Esophagus muscularis mucosa (tissue), 4 donors: ENCODE measurements at regions not wholly inside any gene's neighbourhood (a gene's known extent, or its start where the extent isn't known, plus 50 kb on each side); places are given as distances from the start of the nearest gene placed in this dataset.

Source experiments
- EP300 ChIP-seq: sonication (generic); formaldehyde crosslinking; IDR thresholded peaks from one replicate; pipeline ENCODE4 v1.6.1; 2017; ENCODE audit warnings: antibody characterized with exemption
- POLR2AphosphoS5 ChIP-seq, 2 donors: sonication (generic); formaldehyde crosslinking; IDR thresholded peaks; one replicate each; pipeline ENCODE4 v1.6.1; 2017; ENCODE audit warnings: antibody characterized with exemption in 2 of 2
- TF ChIP-seq, protein P1 (sequence below), 3 experiments: fragments of 200-600 bp in 2 of 3; fragments of 450-650 bp in 1 of 3; sonication (generic) in 2 of 3; IDR thresholded peaks; one replicate each; pipeline ENCODE4 v1.5.1; 2017 to 2019; ENCODE audit warnings: antibody characterized with exemption in 3 of 3, mild to moderate bottlenecking in 2 of 3, moderate library complexity in 1 of 3

DNA sequence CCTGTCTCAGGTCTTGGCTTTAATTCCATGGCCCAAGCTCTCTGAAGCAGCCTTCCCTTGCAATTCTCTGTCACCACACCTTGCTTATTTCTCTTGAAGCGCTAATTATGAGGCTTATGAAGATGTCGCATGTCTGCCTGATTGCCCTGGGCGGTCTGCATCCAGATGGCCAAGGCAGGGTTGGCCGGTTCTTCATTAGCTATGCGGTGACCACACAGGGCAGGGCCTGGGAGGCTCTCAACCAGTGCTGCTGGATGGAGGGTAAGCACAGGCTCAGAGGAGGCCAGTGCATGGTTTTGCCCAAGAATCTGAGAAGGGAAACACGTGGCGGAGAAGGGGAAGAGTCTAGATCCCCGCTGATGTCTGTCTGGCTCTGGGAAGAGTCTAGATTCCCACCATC is 528.7 kb downstream of the CDH26 start:
- TF ChIP-seq POLR2AphosphoS5 (IDR thresholded peaks at IDR 0.05) = no peak
- TF ChIP-seq, protein P1, sequence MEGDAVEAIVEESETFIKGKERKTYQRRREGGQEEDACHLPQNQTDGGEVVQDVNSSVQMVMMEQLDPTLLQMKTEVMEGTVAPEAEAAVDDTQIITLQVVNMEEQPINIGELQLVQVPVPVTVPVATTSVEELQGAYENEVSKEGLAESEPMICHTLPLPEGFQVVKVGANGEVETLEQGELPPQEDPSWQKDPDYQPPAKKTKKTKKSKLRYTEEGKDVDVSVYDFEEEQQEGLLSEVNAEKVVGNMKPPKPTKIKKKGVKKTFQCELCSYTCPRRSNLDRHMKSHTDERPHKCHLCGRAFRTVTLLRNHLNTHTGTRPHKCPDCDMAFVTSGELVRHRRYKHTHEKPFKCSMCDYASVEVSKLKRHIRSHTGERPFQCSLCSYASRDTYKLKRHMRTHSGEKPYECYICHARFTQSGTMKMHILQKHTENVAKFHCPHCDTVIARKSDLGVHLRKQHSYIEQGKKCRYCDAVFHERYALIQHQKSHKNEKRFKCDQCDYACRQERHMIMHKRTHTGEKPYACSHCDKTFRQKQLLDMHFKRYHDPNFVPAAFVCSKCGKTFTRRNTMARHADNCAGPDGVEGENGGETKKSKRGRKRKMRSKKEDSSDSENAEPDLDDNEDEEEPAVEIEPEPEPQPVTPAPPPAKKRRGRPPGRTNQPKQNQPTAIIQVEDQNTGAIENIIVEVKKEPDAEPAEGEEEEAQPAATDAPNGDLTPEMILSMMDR (IDR thresholded peaks at IDR 0.05) = no peak
- TF ChIP-seq EP300 = no peak
